GM13977 (cell line): ENCODE measurements at regions not wholly inside any gene's neighbourhood (a gene's known extent, or its start where the extent isn't known, plus 50 kb on each side); places are given as distances from the start of the nearest gene placed in this dataset.
"Not testable (repeated sequence)": the region's sequence is repeated elsewhere in the genome, so short reads cannot be mapped to it uniquely, and the experiment has no call there.

Source experiments
- DNase-seq: peaks from one replicate; pipeline ENCODE4 v3.0.0; 2012; ENCODE audit warnings: low spot score
- CTCF ChIP-seq: IDR thresholded peaks from 2 replicates; pipeline ENCODE4 v1.5.1; 2012; ENCODE audit warnings: mild to moderate bottlenecking, control low read depth; ENCODE audit not compliant: insufficient read depth; ENCODE audit errors: extremely low read depth, missing control alignments
- in situ Hi-C: fragments of 300-500 bp; cut with MboI; formaldehyde crosslinking; loops from one replicate; pipeline ENCODE4 v1.12.0; 2022; ENCODE audit warnings: low sequenced_read_pairs, low pct_unique_long_range_greater_than_20kb, mixed read lengths, inconsistent platforms; ENCODE audit not compliant: unreplicated experiment

GRCh38 chrX:107348051-107348450 lies 101.4 kb upstream of the FRMPD3 start:
- TF ChIP-seq CTCF = no peak
- DNase-seq = no peak
- in situ Hi-C loops = no loop called here

GRCh38 chrX:107348990-107349389 lies 100.5 kb upstream of the FRMPD3 start:
- TF ChIP-seq CTCF = no peak
- in situ Hi-C loops = no loop called here
- DNase-seq = no peak

- no peak for DNase-seq
- in situ Hi-C loops = no loop called here
- TF ChIP-seq CTCF = no peak
Measured at GRCh38 chrX:107355533-107355932, 93.9 kb upstream of the FRMPD3 start.

GRCh38 chrX:107360788-107361360 lies 88.6 kb upstream of the FRMPD3 start:
- TF ChIP-seq CTCF = no peak
- in situ Hi-C loops = no loop called here
- no peak for DNase-seq

- in situ Hi-C loops, DNase-seq: not testable (repeated sequence)
Measured at GRCh38 chrX:107370185-107370584, 79.3 kb upstream of the FRMPD3 start.

- TF ChIP-seq CTCF = no peak
- in situ Hi-C loops = no loop called here
- DNase-seq = no peak
Measured at GRCh38 chrX:107374132-107374531, 75.3 kb upstream of the FRMPD3 start.

GRCh38 chrX:107374831-107375230 lies 74.6 kb upstream of the FRMPD3 start:
- in situ Hi-C loops = no loop called here
- no peak for TF ChIP-seq CTCF
- DNase-seq = no peak

- in situ Hi-C loops, DNase-seq: not testable (repeated sequence)
Measured at GRCh38 chrX:107376186-107376585, 73.3 kb upstream of the FRMPD3 start.
